ENCODE measurements at regions not wholly inside any gene's neighbourhood (a gene's known extent, or its start where the extent isn't known, plus 50 kb on each side); places are given as distances from the start of the nearest gene placed in this dataset.

DNA sequence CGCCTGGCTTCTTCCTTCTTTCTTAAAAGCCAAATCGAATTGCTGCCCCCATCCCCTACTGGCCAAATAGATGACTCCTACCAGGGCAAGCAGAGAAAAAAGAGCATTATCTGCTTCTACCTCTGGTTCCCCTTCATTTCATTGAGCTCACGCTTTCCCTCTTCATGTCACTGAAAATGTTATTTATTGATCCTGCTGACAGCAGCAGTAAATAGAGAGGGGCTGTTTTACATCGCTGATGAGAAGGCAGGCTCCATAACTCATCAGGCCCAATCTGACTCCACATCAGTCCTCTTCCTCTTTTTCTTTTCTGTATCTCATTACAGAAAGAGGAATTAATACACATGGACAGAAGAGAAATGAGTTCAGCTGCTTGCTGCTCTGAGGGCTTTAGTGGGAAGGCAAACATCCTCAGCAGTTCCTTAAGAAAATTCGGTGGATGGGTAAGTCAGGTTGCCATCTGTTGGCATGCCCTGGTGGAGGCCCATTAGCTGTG lies 904.1 kb downstream of the KCNMA1 start:
- Mint-ChIP-seq H3K9me3 (peaks cover 8% of the 10 kb centered on the region), H3K4me1 (peaks cover 3% of the 10 kb centered on the region), H3K4me3 (no peak overlapping the region), H3K27ac (ENCODE audit: unreplicated experiment) (no peak overlapping the region), H3K27me3 (ENCODE audit: low read depth) (peaks cover 8% of the 10 kb centered on the region), H3K36me3 (ENCODE audit: low read depth) (peaks cover 3% of the 10 kb centered on the region)
- DNase-seq (ENCODE audit: low read depth, low spot score) = no peak
- TF ChIP-seq CTCF (conservative IDR thresholded peaks at IDR 0.05) = no peak

GRCh38 chr10:76732306-76732705 lies 905.3 kb downstream of the KCNMA1 start:
- no peak overlapping the region for H3K4me3 Mint-ChIP-seq
- H3K36me3 Mint-ChIP-seq (ENCODE audit: low read depth) = peaks cover 3% of the 10 kb centered on the region
- peaks cover 8% of the 10 kb centered on the region for H3K27me3 Mint-ChIP-seq (ENCODE audit: low read depth)
- DNase-seq (ENCODE audit: low read depth, low spot score) = no peak
- peaks cover 3% of the 10 kb centered on the region for H3K4me1 Mint-ChIP-seq
- TF ChIP-seq CTCF (conservative IDR thresholded peaks at IDR 0.05) = no peak
- H3K27ac Mint-ChIP-seq (ENCODE audit: unreplicated experiment) = no peak overlapping the region
- peaks cover 8% of the 10 kb centered on the region for H3K9me3 Mint-ChIP-seq

- Mint-ChIP-seq H3K36me3 (ENCODE audit: low read depth) (peaks cover 3% of the 10 kb centered on the region), H3K27ac (ENCODE audit: unreplicated experiment) (no peak overlapping the region), H3K9me3 (peaks cover 8% of the 10 kb centered on the region), H3K27me3 (ENCODE audit: low read depth) (peaks cover 10% of the 10 kb centered on the region), H3K4me3 (no peak overlapping the region), H3K4me1 (peaks cover 3% of the 10 kb centered on the region)
- no peak for TF ChIP-seq CTCF (conservative IDR thresholded peaks at IDR 0.05)
- DNase-seq (ENCODE audit: low read depth, low spot score) = no peak
Measured at GRCh38 chr10:76729841-76730487, 907.6 kb downstream of the KCNMA1 start.

DNA sequence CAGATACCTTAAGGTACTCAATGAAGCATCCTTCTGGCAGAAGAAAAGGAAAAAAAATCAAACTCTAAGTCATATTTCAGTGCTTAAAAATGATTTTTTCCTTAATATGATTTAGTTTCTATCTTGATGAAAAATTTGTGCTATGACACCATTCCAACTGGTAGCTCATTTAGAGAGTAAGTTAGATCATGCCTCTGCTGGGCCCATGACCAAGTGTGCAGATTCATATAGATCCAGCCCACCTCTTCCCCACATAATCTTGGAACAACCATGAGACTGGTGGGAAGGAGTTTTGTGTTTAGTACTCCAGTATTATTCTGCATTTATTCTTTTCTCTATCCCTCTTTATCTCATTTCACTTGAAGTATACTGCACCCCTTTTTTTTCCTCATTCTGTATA lies 908.3 kb downstream of the KCNMA1 start:
- Mint-ChIP-seq H3K36me3 (ENCODE audit: low read depth) (peaks cover 3% of the 10 kb centered on the region), H3K27ac (ENCODE audit: unreplicated experiment) (no peak overlapping the region), H3K4me1 (peaks cover 3% of the 10 kb centered on the region), H3K27me3 (ENCODE audit: low read depth) (peaks cover 11% of the 10 kb centered on the region), H3K4me3 (no peak overlapping the region), H3K9me3 (peaks cover 8% of the 10 kb centered on the region)
- TF ChIP-seq CTCF (conservative IDR thresholded peaks at IDR 0.05) = no peak
- DNase-seq (ENCODE audit: low read depth, low spot score) = no peak

- H3K36me3 Mint-ChIP-seq (ENCODE audit: low read depth) = peaks cover 2% of the 10 kb centered on the region
- no peak for TF ChIP-seq CTCF (conservative IDR thresholded peaks at IDR 0.05)
- H3K27me3 Mint-ChIP-seq (ENCODE audit: low read depth) = peaks cover 11% of the 10 kb centered on the region
- DNase-seq (ENCODE audit: low read depth, low spot score) = no peak
- no peak overlapping the region for H3K27ac Mint-ChIP-seq (ENCODE audit: unreplicated experiment)
- H3K4me1 Mint-ChIP-seq = no peaks in the 10 kb centered on the region
- H3K4me3 Mint-ChIP-seq = no peak overlapping the region
- H3K9me3 Mint-ChIP-seq = peaks cover 7% of the 10 kb centered on the region
Measured at GRCh38 chr10:76727038-76727437, 910.6 kb downstream of the KCNMA1 start.

Measured in neural crest cell (in vitro differentiated cells).